ENCODE measurements at regions not wholly inside any gene's neighbourhood (a gene's known extent, or its start where the extent isn't known, plus 50 kb on each side); places are given as distances from the start of the nearest gene placed in this dataset.

GRCh38 chr6:122008101-122008999 is 391.1 kb upstream of the HSF2 start:
- peak; percentile 61 for DNase-seq (ENCODE audit: low spot score)

- no peak for DNase-seq (ENCODE audit: low spot score)
These were observed 390.5 kb upstream of the HSF2 start for GRCh38 chr6:122009000-122009350.

- peak; percentile 21 for DNase-seq (ENCODE audit: low spot score)
These were observed 386.9 kb upstream of the HSF2 start for GRCh38 chr6:122012578-122012977.

GRCh38 chr6:122014961-122015360 is 384.5 kb upstream of the HSF2 start:
- peak; percentile 10 for DNase-seq (ENCODE audit: low spot score)

- no peak for DNase-seq (ENCODE audit: low spot score)
These were observed 378.7 kb upstream of the HSF2 start for GRCh38 chr6:122020588-122021264.

- DNase-seq (ENCODE audit: low spot score) = no peak
These were observed 374.3 kb upstream of the HSF2 start for GRCh38 chr6:122025104-122025503.

GRCh38 chr6:122026582-122027369 is 372.7 kb upstream of the HSF2 start:
- DNase-seq (ENCODE audit: low spot score) = no peak

GRCh38 chr6:122028933-122029522 is 370.4 kb upstream of the HSF2 start:
- no peak for DNase-seq (ENCODE audit: low spot score)

- DNase-seq (ENCODE audit: low spot score) = peak; percentile 64
These were observed 365.8 kb upstream of the HSF2 start for GRCh38 chr6:122033564-122034181.

- no peak for DNase-seq (ENCODE audit: low spot score)
These were observed 364.3 kb upstream of the HSF2 start for GRCh38 chr6:122035173-122035572.

- DNase-seq (ENCODE audit: low spot score) = no peak
These were observed 359.2 kb upstream of the HSF2 start for GRCh38 chr6:122040261-122040660.

GRCh38 chr6:122042380-122042779 is 357.1 kb upstream of the HSF2 start:
- no peak for DNase-seq (ENCODE audit: low spot score)

- peak; percentile 34 for DNase-seq (ENCODE audit: low spot score)
These were observed 356.3 kb upstream of the HSF2 start for GRCh38 chr6:122042960-122043735.

- no peak for DNase-seq (ENCODE audit: low spot score)
These were observed 350.9 kb upstream of the HSF2 start for GRCh38 chr6:122048570-122048969.

- peak; percentile 18 for DNase-seq (ENCODE audit: low spot score)
These were observed 350.1 kb upstream of the HSF2 start for GRCh38 chr6:122049341-122049740.

- DNase-seq (ENCODE audit: low spot score) = no peak
These were observed 349.2 kb upstream of the HSF2 start for GRCh38 chr6:122050242-122050755.

GRCh38 chr6:122052346-122052900 is 347.0 kb upstream of the HSF2 start:
- no peak for DNase-seq (ENCODE audit: low spot score)

GRCh38 chr6:122059918-122060317 is 339.5 kb upstream of the HSF2 start:
- DNase-seq (ENCODE audit: low spot score) = no peak

GRCh38 chr6:122061855-122062254 is 337.6 kb upstream of the HSF2 start:
- no peak for DNase-seq (ENCODE audit: low spot score)

GRCh38 chr6:122063076-122063475 is 336.4 kb upstream of the HSF2 start:
- no peak for DNase-seq (ENCODE audit: low spot score)
